ENCODE measurements at regions not wholly inside any gene's neighbourhood (a gene's known extent, or its start where the extent isn't known, plus 50 kb on each side); places are given as distances from the start of the nearest gene placed in this dataset.

GRCh38 chr15:39132954-39133600 lies 447.8 kb upstream of the THBS1 start:
- TF ChIP-seq CTCF (IDR thresholded peaks at IDR 0.05) = no peak
- 100% methylated on average over 1 of the region's 2 CpGs for WGBS (ENCODE audit: insufficient coverage)
- Mint-ChIP-seq H3K36me3 (no peaks in the 10 kb centered on the region), H3K9me3 (no peaks in the 10 kb centered on the region), H3K27ac (no peak overlapping the region), H3K4me3 (no peak overlapping the region), H3K27me3 (ENCODE audit: low read depth in 3 of 3) (peaks cover 1 to 5% (median 2%) of the 10 kb centered on the region in 3 donors), H3K4me1 (no peaks in the 10 kb centered on the region)
- no peaks in the 10 kb centered on the region for H3K4me1 ChIP-seq (ENCODE audit: control insufficient read depth in 1 of 2, insufficient read depth in 2 of 2, low read length in 2 of 2)
- H3K9me3 ChIP-seq (replicated peaks in 1 of 2; ENCODE audit: control insufficient read depth in 1 of 2, insufficient read depth in 1 of 2, low read length in 2 of 2) = no peaks in the 10 kb centered on the region
- no peak overlapping the region for H3K4me3 ChIP-seq (replicated peaks in 1 of 3; ENCODE audit: low read depth in 2 of 3, low read length in 3 of 3)
- no peak overlapping the region for H3K9ac ChIP-seq (ENCODE audit: insufficient read depth, low read length, poor library complexity, severe bottlenecking)
- no peak overlapping the region for H2AFZ ChIP-seq (ENCODE audit: insufficient read depth, low read depth, low read length, poor library complexity, severe bottlenecking)
- no peaks in the 10 kb centered on the region for H3K27me3 ChIP-seq (ENCODE audit: control insufficient read depth in 2 of 2, insufficient read depth in 2 of 2, low read length in 2 of 2)
- intact Hi-C loops (cut with micrococcal nuclease) = no loop called here
- no peaks in the 10 kb centered on the region for H3K79me2 ChIP-seq (ENCODE audit: insufficient read depth, low read length)
- no peak overlapping the region for H3K4me2 ChIP-seq (replicated peaks; ENCODE audit: extremely low read depth, low read length, poor library complexity, severe bottlenecking)
- no peaks in the 10 kb centered on the region for H3K36me3 ChIP-seq (replicated peaks in 1 of 2; ENCODE audit: control insufficient read depth in 1 of 2, insufficient read depth in 2 of 2, low read length in 2 of 2)
- H3K27ac ChIP-seq (ENCODE audit: low read depth in 1 of 2, low read length in 2 of 2) = no peak overlapping the region
- DNase-seq = peak in 2 of 3 donors; percentile 11 to 12
- H4K20me1 ChIP-seq (ENCODE audit: insufficient read depth, low read length) = no peaks in the 10 kb centered on the region

- H4K20me1 ChIP-seq (ENCODE audit: insufficient read depth, low read length) = no peaks in the 10 kb centered on the region
- TF ChIP-seq CTCF (IDR thresholded peaks at IDR 0.05) = no peak
- no peak overlapping the region for H3K4me3 ChIP-seq (replicated peaks in 1 of 3; ENCODE audit: low read depth in 2 of 3, low read length in 3 of 3)
- no peaks in the 10 kb centered on the region for H3K27me3 ChIP-seq (ENCODE audit: control insufficient read depth in 2 of 2, insufficient read depth in 2 of 2, low read length in 2 of 2)
- H3K9ac ChIP-seq (ENCODE audit: insufficient read depth, low read length, poor library complexity, severe bottlenecking) = no peak overlapping the region
- H3K4me1 ChIP-seq (ENCODE audit: control insufficient read depth in 1 of 2, insufficient read depth in 2 of 2, low read length in 2 of 2) = no peaks in the 10 kb centered on the region
- no peak overlapping the region for H3K27ac Mint-ChIP-seq
- H3K9me3 Mint-ChIP-seq = no peaks in the 10 kb centered on the region
- intact Hi-C loops (cut with micrococcal nuclease) = no loop called here
- H2AFZ ChIP-seq (ENCODE audit: insufficient read depth, low read depth, low read length, poor library complexity, severe bottlenecking) = no peak overlapping the region
- WGBS (ENCODE audit: insufficient coverage) = 100% methylated on average over 1 of the region's 1 CpG
- no peaks in the 10 kb centered on the region for H3K79me2 ChIP-seq (ENCODE audit: insufficient read depth, low read length)
- H3K36me3 ChIP-seq (replicated peaks in 1 of 2; ENCODE audit: control insufficient read depth in 1 of 2, insufficient read depth in 2 of 2, low read length in 2 of 2) = no peaks in the 10 kb centered on the region
- H3K4me2 ChIP-seq (replicated peaks; ENCODE audit: extremely low read depth, low read length, poor library complexity, severe bottlenecking) = no peak overlapping the region
- H3K27ac ChIP-seq (ENCODE audit: low read depth in 1 of 2, low read length in 2 of 2) = no peak overlapping the region
- no peak for DNase-seq
- H3K4me1 Mint-ChIP-seq = no peaks in the 10 kb centered on the region
- H3K27me3 Mint-ChIP-seq (ENCODE audit: low read depth in 3 of 3) = peaks cover 1 to 3% (median 2%) of the 10 kb centered on the region in 3 donors
- H3K4me3 Mint-ChIP-seq = no peak overlapping the region
- no peaks in the 10 kb centered on the region for H3K36me3 Mint-ChIP-seq
- no peaks in the 10 kb centered on the region for H3K9me3 ChIP-seq (replicated peaks in 1 of 2; ENCODE audit: control insufficient read depth in 1 of 2, insufficient read depth in 1 of 2, low read length in 2 of 2)
These were observed 446.6 kb upstream of the THBS1 start for GRCh38 chr15:39134282-39134681.
